GM23338 (cell line): ENCODE measurements at regions not wholly inside any gene's neighbourhood (a gene's known extent, or its start where the extent isn't known, plus 50 kb on each side); places are given as distances from the start of the nearest gene placed in this dataset.

Experiments used
- ATAC-seq: fragments of 200-7000 bp; cut with Tn5 transposase; 3 replicates; pipeline ENCODE4 v1.9.1; 2020
- DNase-seq: peaks from one replicate; pipeline ENCODE4 v3.0.0-alpha.2; 2015; ENCODE audit warnings: low spot score
- H2AFZ ChIP-seq: fragments of 200-600 bp; sonication (generic); 2 replicates; pipeline ENCODE4 v1.8.0; 2016; ENCODE audit warnings: antibody characterized with exemption, mild to moderate bottlenecking, moderate library complexity
- H3F3A ChIP-seq: fragments of 200-600 bp; sonication (generic); replicated peaks from 2 replicates; pipeline ENCODE4 v1.8.0; 2017; ENCODE audit warnings: antibody characterized with exemption, mixed run types, low read depth
- H3K27ac ChIP-seq: fragments of 200-600 bp; sonication (generic); 2 replicates; pipeline ENCODE4 v1.6.1; 2016; ENCODE audit warnings: low read depth
- H3K27me3 ChIP-seq: fragments of 200-600 bp; sonication (generic); 2 replicates; pipeline ENCODE4 v1.8.0; 2016; ENCODE audit warnings: mild to moderate bottlenecking, mixed run types, moderate library complexity; ENCODE audit not compliant: insufficient read depth
- H3K36me3 ChIP-seq: fragments of 200-600 bp; sonication (generic); 2 replicates; pipeline ENCODE4 v1.8.0; 2016; ENCODE audit warnings: mild to moderate bottlenecking; ENCODE audit not compliant: insufficient read depth
- H3K4me1 ChIP-seq: fragments of 200-600 bp; sonication (generic); 2 replicates; pipeline ENCODE4 v1.8.0; 2016; ENCODE audit warnings: mild to moderate bottlenecking, moderate library complexity; ENCODE audit not compliant: insufficient read depth
- H3K4me2 ChIP-seq: fragments of 200-600 bp; sonication (generic); 2 replicates; pipeline ENCODE4 v1.7.1; 2017; ENCODE audit warnings: mixed run types
- H3K4me3 ChIP-seq: fragments of 200-600 bp; sonication (generic); 2 replicates; pipeline ENCODE4 v1.6.1; 2016; ENCODE audit warnings: mixed run types
- H3K79me2 ChIP-seq: fragments of 200-600 bp; sonication (generic); replicated peaks from 2 replicates; pipeline ENCODE4 v1.8.0; 2017; ENCODE audit warnings: mild to moderate bottlenecking; ENCODE audit not compliant: insufficient read depth
- H3K9me2 ChIP-seq: fragments of 200-600 bp; sonication (generic); 2 replicates; pipeline ENCODE4 v1.8.0; 2017; ENCODE audit not compliant: insufficient read depth
- H4K20me1 ChIP-seq: fragments of 200-600 bp; sonication (generic); replicated peaks from 2 replicates; pipeline ENCODE4 v1.8.0; 2017; ENCODE audit warnings: mild to moderate bottlenecking; ENCODE audit not compliant: insufficient read depth
- H3K27ac Mint-ChIP-seq: 2 replicates; pipeline ENCODE4 v1.8.0; 2020; ENCODE audit warnings: inconsistent platforms, mild to moderate bottlenecking, moderate library complexity, mixed read lengths
- H3K27me3 Mint-ChIP-seq: 3 replicates; pipeline ENCODE4 v1.8.0; 2022; ENCODE audit warnings: low read depth, mild to moderate bottlenecking, moderate library complexity, mixed read lengths, inconsistent platforms; ENCODE audit not compliant: insufficient read depth, poor library complexity
- H3K36me3 Mint-ChIP-seq: 3 replicates; pipeline ENCODE4 v1.8.0; 2021; ENCODE audit warnings: low read depth, mild to moderate bottlenecking, inconsistent platforms, moderate library complexity, mixed read lengths
- H3K4me1 Mint-ChIP-seq: 3 replicates; pipeline ENCODE4 v1.8.0; 2020; ENCODE audit warnings: mild to moderate bottlenecking, inconsistent platforms, mixed read lengths
- H3K4me3 Mint-ChIP-seq: 3 replicates; pipeline ENCODE4 v1.8.0; 2021; ENCODE audit warnings: moderate library complexity, mild to moderate bottlenecking, inconsistent platforms, mixed read lengths
- H3K9me3 Mint-ChIP-seq: 3 replicates; pipeline ENCODE4 v1.8.0; 2020; ENCODE audit warnings: moderate library complexity, mild to moderate bottlenecking, inconsistent platforms, mixed read lengths
- CREB1 ChIP-seq: fragments of 250-450 bp; sonication (Bioruptor Pico); IDR thresholded peaks from 2 replicates; pipeline ENCODE4 v1.5.0; 2020; ENCODE audit warnings: low read depth, mild to moderate bottlenecking, moderate library complexity
- EZH2 ChIP-seq: fragments of 200-600 bp; sonication (generic); IDR thresholded peaks from one replicate; pipeline ENCODE4 v1.8.0; 2017; ENCODE audit warnings: antibody characterized with exemption, mild to moderate bottlenecking, low read depth; ENCODE audit not compliant: unreplicated experiment
- EZH2phosphoT487 ChIP-seq: fragments of 200-600 bp; sonication (generic); IDR thresholded peaks from one replicate; pipeline ENCODE4 v1.8.1; 2018; ENCODE audit warnings: antibody characterized with exemption; ENCODE audit not compliant: unreplicated experiment
- JUNB ChIP-seq: IDR thresholded peaks from one replicate; pipeline ENCODE4 v1.6.1; 2016; ENCODE audit warnings: antibody characterized with exemption; ENCODE audit not compliant: unreplicated experiment
- STAT1 ChIP-seq: IDR thresholded peaks from one replicate; pipeline ENCODE4 v1.6.1; 2016; ENCODE audit warnings: antibody characterized with exemption; ENCODE audit not compliant: unreplicated experiment
- TF ChIP-seq, protein P1 (sequence below): IDR thresholded peaks from 2 replicates; pipeline ENCODE4 v1.6.1; 2016; ENCODE audit warnings: antibody characterized with exemption
- TF ChIP-seq, protein P2 (sequence below): fragments of 250-450 bp; sonication (Bioruptor Pico); IDR thresholded peaks from 2 replicates; pipeline ENCODE4 v1.5.0; 2020; ENCODE audit warnings: mild to moderate bottlenecking, moderate library complexity
- TF ChIP-seq, protein P3 (sequence below): IDR thresholded peaks from one replicate; pipeline ENCODE4 v1.6.1; 2018; ENCODE audit warnings: antibody characterized with exemption; ENCODE audit not compliant: unreplicated experiment

DNA sequence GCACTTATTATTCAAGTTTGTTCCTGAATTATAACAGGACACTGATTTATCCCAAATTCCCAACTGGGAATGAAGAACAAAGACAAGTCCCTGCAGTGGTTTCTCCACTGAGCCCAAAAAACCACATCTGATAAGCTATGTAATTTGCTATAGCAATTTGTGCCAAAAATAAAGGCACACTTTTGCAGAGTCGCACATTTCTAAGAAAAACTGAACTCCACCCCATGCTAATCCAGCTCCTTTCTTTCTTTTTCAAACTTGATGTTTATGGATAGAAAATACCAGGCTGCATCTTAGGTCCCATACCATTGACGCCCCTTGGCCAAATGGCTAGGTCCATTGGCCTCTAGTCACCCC, 170.2 kb upstream of the CITED2 start:
- Histone ChIP-seq H3K4me2 (no peak overlapping the region), H3K27me3 (no peaks in the 10 kb centered on the region), H4K20me1 (no peaks in the 10 kb centered on the region), H3K27ac (no peak overlapping the region), H3K36me3 (no peaks in the 10 kb centered on the region), H3K4me3 (no peak overlapping the region), H3F3A (no peaks in the 10 kb centered on the region), H2AFZ (0 out of 2 replicates have a peak overlapping the region, but pooled peaks have one; percentile 28), H3K9me2 (peaks cover 7% of the 10 kb centered on the region; the same call in 1 of the 2 replicates), H3K79me2 (no peaks in the 10 kb centered on the region), H3K4me1 (peaks cover 36% of the 10 kb centered on the region)
- no peaks in the 10 kb centered on the region for H3K27me3 Mint-ChIP-seq
- no peaks in the 10 kb centered on the region for H3K36me3 Mint-ChIP-seq
- H3K4me1 Mint-ChIP-seq: peaks cover 45% of the 10 kb centered on the region
- TF ChIP-seq EZH2 (no peak), EZH2phosphoT487 (no peak), JUNB (no peak), STAT1 (no peak), CREB1 (CRISPR knock-in tag) (no peak)
- TF ChIP-seq, protein P1, sequence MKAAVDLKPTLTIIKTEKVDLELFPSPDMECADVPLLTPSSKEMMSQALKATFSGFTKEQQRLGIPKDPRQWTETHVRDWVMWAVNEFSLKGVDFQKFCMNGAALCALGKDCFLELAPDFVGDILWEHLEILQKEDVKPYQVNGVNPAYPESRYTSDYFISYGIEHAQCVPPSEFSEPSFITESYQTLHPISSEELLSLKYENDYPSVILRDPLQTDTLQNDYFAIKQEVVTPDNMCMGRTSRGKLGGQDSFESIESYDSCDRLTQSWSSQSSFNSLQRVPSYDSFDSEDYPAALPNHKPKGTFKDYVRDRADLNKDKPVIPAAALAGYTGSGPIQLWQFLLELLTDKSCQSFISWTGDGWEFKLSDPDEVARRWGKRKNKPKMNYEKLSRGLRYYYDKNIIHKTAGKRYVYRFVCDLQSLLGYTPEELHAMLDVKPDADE: no peak
- TF ChIP-seq, protein P2, sequence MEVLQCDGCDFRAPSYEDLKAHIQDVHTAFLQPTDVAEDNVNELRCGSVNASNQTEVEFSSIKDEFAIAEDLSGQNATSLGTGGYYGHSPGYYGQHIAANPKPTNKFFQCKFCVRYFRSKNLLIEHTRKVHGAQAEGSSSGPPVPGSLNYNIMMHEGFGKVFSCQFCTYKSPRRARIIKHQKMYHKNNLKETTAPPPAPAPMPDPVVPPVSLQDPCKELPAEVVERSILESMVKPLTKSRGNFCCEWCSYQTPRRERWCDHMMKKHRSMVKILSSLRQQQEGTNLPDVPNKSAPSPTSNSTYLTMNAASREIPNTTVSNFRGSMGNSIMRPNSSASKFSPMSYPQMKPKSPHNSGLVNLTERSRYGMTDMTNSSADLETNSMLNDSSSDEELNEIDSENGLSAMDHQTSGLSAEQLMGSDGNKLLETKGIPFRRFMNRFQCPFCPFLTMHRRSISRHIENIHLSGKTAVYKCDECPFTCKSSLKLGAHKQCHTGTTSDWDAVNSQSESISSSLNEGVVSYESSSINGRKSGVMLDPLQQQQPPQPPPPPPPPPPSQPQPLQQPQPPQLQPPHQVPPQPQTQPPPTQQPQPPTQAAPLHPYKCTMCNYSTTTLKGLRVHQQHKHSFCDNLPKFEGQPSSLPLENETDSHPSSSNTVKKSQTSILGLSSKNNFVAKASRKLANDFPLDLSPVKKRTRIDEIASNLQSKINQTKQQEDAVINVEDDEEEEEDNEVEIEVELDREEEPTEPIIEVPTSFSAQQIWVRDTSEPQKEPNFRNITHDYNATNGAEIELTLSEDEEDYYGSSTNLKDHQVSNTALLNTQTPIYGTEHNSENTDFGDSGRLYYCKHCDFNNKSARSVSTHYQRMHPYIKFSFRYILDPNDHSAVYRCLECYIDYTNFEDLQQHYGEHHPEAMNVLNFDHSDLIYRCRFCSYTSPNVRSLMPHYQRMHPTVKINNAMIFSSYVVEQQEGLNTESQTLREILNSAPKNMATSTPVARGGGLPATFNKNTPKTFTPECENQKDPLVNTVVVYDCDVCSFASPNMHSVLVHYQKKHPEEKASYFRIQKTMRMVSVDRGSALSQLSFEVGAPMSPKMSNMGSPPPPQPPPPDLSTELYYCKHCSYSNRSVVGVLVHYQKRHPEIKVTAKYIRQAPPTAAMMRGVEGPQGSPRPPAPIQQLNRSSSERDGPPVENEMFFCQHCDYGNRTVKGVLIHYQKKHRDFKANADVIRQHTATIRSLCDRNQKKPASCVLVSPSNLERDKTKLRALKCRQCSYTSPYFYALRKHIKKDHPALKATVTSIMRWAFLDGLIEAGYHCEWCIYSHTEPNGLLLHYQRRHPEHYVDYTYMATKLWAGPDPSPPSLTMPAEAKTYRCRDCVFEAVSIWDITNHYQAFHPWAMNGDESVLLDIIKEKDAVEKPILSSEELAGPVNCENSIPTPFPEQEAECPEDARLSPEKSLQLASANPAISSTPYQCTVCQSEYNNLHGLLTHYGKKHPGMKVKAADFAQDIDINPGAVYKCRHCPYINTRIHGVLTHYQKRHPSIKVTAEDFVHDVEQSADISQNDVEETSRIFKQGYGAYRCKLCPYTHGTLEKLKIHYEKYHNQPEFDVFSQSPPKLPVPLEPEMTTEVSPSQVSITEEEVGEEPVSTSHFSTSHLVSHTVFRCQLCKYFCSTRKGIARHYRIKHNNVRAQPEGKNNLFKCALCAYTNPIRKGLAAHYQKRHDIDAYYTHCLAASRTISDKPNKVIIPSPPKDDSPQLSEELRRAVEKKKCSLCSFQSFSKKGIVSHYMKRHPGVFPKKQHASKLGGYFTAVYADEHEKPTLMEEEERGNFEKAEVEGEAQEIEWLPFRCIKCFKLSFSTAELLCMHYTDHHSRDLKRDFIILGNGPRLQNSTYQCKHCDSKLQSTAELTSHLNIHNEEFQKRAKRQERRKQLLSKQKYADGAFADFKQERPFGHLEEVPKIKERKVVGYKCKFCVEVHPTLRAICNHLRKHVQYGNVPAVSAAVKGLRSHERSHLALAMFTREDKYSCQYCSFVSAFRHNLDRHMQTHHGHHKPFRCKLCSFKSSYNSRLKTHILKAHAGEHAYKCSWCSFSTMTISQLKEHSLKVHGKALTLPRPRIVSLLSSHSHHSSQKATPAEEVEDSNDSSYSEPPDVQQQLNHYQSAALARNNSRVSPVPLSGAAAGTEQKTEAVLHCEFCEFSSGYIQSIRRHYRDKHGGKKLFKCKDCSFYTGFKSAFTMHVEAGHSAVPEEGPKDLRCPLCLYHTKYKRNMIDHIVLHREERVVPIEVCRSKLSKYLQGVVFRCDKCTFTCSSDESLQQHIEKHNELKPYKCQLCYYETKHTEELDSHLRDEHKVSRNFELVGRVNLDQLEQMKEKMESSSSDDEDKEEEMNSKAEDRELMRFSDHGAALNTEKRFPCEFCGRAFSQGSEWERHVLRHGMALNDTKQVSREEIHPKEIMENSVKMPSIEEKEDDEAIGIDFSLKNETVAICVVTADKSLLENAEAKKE: no peak
- TF ChIP-seq, protein P3, sequence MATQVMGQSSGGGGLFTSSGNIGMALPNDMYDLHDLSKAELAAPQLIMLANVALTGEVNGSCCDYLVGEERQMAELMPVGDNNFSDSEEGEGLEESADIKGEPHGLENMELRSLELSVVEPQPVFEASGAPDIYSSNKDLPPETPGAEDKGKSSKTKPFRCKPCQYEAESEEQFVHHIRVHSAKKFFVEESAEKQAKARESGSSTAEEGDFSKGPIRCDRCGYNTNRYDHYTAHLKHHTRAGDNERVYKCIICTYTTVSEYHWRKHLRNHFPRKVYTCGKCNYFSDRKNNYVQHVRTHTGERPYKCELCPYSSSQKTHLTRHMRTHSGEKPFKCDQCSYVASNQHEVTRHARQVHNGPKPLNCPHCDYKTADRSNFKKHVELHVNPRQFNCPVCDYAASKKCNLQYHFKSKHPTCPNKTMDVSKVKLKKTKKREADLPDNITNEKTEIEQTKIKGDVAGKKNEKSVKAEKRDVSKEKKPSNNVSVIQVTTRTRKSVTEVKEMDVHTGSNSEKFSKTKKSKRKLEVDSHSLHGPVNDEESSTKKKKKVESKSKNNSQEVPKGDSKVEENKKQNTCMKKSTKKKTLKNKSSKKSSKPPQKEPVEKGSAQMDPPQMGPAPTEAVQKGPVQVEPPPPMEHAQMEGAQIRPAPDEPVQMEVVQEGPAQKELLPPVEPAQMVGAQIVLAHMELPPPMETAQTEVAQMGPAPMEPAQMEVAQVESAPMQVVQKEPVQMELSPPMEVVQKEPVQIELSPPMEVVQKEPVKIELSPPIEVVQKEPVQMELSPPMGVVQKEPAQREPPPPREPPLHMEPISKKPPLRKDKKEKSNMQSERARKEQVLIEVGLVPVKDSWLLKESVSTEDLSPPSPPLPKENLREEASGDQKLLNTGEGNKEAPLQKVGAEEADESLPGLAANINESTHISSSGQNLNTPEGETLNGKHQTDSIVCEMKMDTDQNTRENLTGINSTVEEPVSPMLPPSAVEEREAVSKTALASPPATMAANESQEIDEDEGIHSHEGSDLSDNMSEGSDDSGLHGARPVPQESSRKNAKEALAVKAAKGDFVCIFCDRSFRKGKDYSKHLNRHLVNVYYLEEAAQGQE: no peak
- H3K4me3 Mint-ChIP-seq: no peak overlapping the region
- no peak overlapping the region for H3K27ac Mint-ChIP-seq
- H3K9me3 Mint-ChIP-seq: no peaks in the 10 kb centered on the region
- DNase-seq (no peak), ATAC-seq (no peak)
